Cardiac muscle cell (in vitro differentiated cells and primary cell): ENCODE measurements at regions not wholly inside any gene's neighbourhood (a gene's known extent, or its start where the extent isn't known, plus 50 kb on each side); places are given as distances from the start of the nearest gene placed in this dataset.

Experiments
- DNase-seq, 2 donors: peaks; one replicate each; pipeline versions ENCODE4 v3.0.0 to v3.0.0-alpha.2; 2010 to 2017; ENCODE audit warnings: low read depth in 1 of 2, low spot score in 1 of 2
- H3K27ac ChIP-seq: fragments of 200-600 bp; sonication (generic); 2 replicates; pipeline ENCODE4 v1.5.1; 2016
- H3K27me3 ChIP-seq: fragments of 200-600 bp; sonication (generic); 2 replicates; pipeline ENCODE4 v1.6.0; 2016; ENCODE audit warnings: control low read depth
- H3K36me3 ChIP-seq: fragments of 200-600 bp; sonication (generic); 2 replicates; pipeline ENCODE4 v1.5.1; 2016; ENCODE audit warnings: control low read depth
- H3K4me1 ChIP-seq: fragments of 200-600 bp; sonication (generic); 2 replicates; pipeline ENCODE4 v1.8.1; 2017; ENCODE audit warnings: low read depth, mild to moderate bottlenecking, mixed run types
- H3K4me3 ChIP-seq: fragments of 200-600 bp; sonication (generic); 2 replicates; pipeline ENCODE4 v1.5.1; 2016; ENCODE audit warnings: mild to moderate bottlenecking
- H3K9me3 ChIP-seq: fragments of 200-600 bp; sonication (generic); 2 replicates; pipeline ENCODE4 v1.5.1; 2017; ENCODE audit warnings: low read depth, mild to moderate bottlenecking, control low read depth
- CTCF ChIP-seq: IDR thresholded peaks from 2 replicates; pipeline ENCODE4 v1.5.1; 2012; ENCODE audit warnings: low read depth, mild to moderate bottlenecking, low read length

DNA sequence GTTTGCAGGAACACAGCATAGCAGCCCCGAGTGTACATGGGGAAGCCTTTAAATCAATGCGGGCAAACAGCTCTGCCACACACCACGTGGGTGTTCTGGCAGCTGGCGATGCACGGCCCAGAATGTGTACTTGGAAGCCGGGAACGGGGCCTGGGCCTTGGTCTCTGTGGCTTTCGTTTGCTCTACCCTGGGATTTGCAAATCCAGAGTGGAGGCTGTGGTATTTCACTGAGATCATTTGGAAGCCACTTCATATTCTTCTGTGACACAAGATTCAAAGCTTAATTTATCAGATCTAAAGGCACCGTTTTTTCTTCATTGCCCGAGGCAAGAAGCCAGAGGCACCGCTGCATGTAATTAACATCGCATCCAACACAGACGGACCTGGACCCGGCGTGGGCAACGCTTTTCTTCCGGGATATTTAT, 246.3 kb upstream of the MYT1L start:
- H3K9me3 ChIP-seq: no peaks in the 10 kb centered on the region
- no peak overlapping the region for H3K27ac ChIP-seq
- no peak overlapping the region for H3K4me3 ChIP-seq
- no peaks in the 10 kb centered on the region for H3K27me3 ChIP-seq
- no peak for DNase-seq
- no peaks in the 10 kb centered on the region for H3K36me3 ChIP-seq
- TF ChIP-seq CTCF: no peak
- H3K4me1 ChIP-seq: no peaks in the 10 kb centered on the region

- no peak for TF ChIP-seq CTCF
- Histone ChIP-seq H3K4me1 (no peaks in the 10 kb centered on the region), H3K36me3 (no peaks in the 10 kb centered on the region), H3K9me3 (no peaks in the 10 kb centered on the region), H3K27ac (no peak overlapping the region), H3K27me3 (no peaks in the 10 kb centered on the region), H3K4me3 (no peak overlapping the region)
- DNase-seq: no peak
These were observed 244.9 kb upstream of the MYT1L start for GRCh38 chr2:2575870-2576386.

DNA sequence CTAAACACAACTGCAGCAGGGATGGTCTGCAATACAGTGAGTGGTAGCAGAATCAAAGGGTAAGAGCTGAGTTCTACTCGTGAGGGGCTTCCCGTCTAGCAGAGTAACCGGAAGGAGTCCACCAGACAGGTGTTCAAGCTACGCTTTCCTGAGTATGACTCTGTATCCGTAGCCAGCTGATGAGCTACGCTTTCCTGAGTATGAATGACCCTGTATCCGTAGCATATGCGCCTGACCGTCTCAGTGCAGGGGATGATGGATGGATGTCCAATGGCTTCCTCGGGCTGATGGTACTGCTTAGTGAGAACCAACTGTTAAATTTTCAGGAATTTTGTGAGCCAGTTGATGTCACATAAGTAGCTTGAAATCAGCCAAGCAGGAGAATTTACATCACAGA, 244.1 kb upstream of the MYT1L start:
- no peaks in the 10 kb centered on the region for H3K4me1 ChIP-seq
- H3K4me3 ChIP-seq: no peak overlapping the region
- no peak for DNase-seq
- no peak for TF ChIP-seq CTCF
- no peak overlapping the region for H3K27ac ChIP-seq
- H3K27me3 ChIP-seq: no peaks in the 10 kb centered on the region
- H3K36me3 ChIP-seq: no peaks in the 10 kb centered on the region
- no peaks in the 10 kb centered on the region for H3K9me3 ChIP-seq

DNA sequence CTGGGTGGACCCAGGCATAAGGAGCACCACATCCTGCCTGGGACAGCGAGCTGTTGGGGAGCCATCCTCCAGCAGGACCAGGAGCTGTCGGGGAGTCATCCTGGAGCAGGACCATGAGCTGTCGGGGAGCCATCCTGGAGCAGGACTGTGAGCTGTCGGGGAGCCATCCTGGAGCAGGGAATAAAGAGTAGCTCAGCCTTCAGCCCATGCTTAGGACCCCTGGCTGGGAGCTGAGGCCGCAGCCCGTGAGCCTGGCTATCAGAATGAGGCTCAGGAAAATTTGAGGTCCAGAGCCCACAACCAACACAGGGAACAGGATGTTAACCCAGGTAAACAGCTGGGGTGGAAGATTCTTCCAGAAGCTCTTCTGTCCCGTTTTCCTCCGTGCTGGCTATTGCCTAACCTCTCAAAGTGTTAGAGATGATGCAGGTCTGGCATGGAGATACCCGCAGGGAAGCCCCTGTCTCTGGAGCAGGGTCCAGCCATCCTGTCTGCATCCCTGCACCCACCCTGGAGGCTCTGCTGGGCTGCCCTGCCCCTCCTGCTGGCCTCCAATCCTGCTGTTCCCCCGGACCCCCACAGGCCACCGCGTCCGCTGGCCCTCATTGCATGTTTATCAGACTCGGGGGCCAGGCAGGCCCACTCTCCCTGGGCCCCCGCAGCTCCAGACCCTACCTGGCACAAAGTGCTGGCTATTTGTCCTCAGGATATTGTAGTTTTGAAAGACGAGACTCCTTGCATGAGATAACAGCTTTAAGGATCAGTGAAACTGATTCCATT, 243.5 kb upstream of the MYT1L start:
- Histone ChIP-seq H3K27me3 (no peaks in the 10 kb centered on the region), H3K4me1 (no peaks in the 10 kb centered on the region), H3K36me3 (no peaks in the 10 kb centered on the region), H3K4me3 (no peak overlapping the region), H3K9me3 (no peaks in the 10 kb centered on the region), H3K27ac (no peak overlapping the region)
- no peak for DNase-seq
- no peak for TF ChIP-seq CTCF

DNA sequence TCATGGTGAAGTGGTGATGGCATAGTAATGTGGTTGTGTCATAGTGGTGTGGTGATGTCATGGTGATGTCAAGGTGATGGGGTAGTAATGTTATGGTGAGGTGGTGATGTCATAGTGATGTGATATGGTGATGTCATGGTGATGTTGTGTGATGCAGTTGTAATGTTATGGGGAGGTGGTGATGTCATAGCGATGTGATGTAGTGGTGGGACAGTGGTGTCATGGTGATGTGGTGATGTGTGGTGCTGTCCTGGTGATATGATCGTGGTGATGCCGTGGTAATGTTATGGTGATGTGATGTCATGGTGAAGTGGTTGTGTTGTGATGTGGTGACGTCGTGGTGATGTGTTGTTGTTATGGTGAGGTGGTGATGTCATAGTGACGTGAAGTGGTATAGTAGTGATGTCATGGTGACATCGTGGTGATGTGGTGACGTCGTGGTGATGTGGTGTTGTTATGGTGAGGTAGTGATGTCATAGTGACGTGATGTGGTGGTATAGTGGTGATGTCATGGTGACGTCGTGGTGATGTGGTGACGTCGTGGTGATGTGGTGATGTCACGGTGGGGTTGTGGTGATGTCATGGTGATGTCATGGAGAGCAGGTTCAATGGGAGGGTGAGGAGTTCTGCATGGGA, 242.7 kb upstream of the MYT1L start:
- DNase-seq: no peak
- Histone ChIP-seq H3K9me3 (no peaks in the 10 kb centered on the region), H3K36me3 (no peaks in the 10 kb centered on the region), H3K4me1 (no peaks in the 10 kb centered on the region), H3K4me3 (no peak overlapping the region), H3K27me3 (no peaks in the 10 kb centered on the region), H3K27ac (no peak overlapping the region)
- no peak for TF ChIP-seq CTCF
